GM19463 (cell line): ENCODE measurements at regions not wholly inside any gene's neighbourhood (a gene's known extent, or its start where the extent isn't known, plus 50 kb on each side); places are given as distances from the start of the nearest gene placed in this dataset.

Experiments
- ATAC-seq: cut with Tn5 transposase; IDR thresholded peaks from one replicate; pipeline ENCODE4 v1.9.1; 2021; ENCODE audit warnings: mild to moderate bottlenecking, moderate library complexity; ENCODE audit not compliant: unreplicated experiment

DNA sequence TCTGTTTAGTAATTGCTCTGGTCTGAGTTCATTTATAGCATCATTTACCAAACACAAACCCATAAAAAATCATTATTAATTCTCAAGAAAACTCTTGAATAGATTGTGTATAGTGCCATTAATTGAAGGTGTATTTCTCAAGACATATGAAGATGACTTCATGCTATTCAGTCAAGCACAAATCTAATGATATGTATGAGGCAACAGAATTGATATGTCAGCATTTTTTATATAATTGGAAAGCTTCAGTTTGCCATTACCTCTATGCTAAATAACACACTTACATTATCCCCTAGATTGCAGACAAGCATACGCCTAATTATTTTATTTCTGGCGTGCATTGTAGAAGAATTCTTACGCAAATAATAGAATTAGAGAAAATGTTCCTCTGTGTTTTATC lies 461.8 kb downstream of the PDHA2 start:
- no peak for ATAC-seq

DNA sequence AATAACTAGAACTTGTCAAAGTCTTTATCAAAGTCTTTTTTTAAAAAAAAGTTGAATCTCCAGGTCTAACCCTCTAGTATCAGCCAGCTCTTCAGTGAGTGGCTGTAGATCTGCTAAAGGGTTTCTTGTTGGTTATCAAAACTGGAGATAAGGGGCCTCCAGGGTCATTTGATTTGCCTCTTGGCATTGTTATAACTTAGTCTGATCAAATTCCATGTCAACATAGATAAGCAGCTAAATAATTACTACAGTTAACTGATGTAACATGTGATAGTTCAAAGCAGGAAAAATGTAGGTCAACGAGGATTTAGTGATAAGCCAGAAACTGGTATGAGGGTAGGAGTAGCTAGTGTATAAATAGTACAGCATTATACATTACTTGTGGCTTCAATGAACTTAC lies 465.1 kb downstream of the PDHA2 start:
- ATAC-seq, result no peak

DNA sequence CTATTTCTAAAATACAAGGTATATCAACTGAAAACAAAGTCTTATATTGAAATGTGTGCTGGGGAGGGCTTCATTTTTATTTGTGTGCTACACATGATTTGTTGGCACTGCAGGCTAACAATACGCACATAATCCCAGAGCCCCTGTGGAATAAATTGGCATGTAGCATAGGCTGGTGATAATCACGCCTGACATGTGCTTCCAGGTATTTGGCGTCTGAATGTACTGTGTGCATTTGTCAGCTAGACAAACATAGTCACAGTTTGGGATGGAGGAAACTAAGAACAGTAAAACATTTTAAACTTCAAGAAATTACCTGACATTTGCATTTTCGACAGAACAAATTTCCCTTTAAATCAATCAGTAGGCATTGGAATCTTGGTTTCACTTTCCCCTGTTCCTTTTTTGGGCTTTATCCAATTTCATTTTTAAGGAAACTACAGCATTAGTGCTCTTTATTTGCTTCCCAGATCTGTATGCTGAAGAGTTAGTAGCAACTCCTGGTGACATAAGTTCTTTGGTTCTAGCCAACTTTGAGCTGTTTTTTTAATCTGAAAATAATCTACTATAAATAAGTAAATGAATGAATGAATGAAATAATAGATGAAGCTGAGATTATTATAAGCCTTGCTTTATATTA lies 472.3 kb downstream of the PDHA2 start:
- ATAC-seq, result no peak

DNA sequence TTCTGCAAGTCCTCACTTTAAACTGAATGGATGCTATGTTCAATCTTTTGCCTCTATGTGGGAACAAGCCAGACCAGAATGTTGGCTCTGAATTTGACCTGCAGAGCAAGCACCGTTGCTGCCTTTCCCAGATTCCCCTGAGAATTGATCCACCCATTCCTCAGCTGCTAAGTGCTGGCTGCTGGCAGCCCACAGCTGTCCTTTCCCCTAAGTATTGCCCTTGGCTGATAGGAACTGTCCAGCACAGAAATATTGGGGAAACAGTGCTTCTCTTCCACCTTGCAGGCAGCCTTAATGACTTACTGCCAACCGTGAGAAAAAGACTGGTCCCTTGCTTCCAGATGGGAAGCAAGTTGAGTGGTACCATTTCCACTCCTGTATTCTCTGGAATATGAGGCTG lies 475.9 kb downstream of the PDHA2 start:
- no peak for ATAC-seq

DNA sequence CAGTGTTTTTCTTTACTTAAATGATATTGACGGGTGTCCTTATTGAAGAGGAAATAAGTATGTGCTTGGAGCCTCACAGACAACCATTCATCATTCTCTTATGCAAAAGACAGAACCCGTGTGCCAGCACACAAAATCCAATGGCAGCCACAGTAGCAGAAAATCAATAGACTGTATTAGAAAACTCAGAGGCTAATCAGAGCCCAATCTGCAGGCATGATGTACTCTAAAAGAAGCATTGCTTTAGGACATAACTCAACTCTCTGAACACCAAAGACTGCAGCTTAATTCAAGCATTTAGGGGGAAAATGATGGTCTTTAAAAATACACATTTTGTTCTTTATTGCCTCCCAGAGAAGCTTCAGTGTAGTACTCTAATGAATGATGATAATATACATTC lies 476.9 kb downstream of the PDHA2 start:
- no peak for ATAC-seq

DNA sequence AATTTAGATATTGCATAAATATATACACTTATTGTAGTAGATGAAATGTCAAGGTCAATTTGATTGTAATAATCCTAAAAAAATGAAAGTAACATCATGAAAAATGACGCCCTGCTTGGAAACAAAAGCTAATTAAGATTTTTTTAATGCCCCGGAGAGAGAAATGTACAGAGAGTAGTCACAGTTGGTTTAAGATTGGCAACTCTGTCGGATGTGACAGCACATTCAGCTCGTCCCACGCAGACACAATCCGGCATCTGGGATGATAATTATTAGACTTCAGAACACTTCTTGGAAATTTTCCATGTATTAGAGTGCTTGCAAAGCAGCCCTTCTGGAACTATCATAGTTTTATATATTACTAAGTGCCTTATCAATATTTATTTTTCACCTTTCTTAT lies 478.0 kb downstream of the PDHA2 start:
- ATAC-seq, result no peak

DNA sequence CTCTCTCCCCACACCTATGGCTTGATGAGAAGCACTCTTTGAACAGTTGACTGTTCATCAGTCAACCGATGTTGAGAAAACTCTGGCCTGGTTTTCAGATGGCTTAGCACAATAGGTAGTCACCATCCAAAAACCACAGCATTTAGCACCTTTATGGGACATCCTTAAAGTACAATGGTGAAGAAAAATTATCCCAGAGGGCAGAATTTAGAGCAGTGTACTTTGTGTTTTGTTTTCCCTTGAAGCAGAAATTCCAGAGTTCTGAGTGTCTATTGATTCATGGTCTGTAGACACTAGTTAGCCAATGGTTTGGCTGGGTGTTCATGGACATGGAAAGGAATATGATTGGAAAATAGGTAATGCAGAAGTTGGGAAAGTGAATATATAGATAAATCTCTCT lies 487.0 kb downstream of the PDHA2 start:
- no peak for ATAC-seq

DNA sequence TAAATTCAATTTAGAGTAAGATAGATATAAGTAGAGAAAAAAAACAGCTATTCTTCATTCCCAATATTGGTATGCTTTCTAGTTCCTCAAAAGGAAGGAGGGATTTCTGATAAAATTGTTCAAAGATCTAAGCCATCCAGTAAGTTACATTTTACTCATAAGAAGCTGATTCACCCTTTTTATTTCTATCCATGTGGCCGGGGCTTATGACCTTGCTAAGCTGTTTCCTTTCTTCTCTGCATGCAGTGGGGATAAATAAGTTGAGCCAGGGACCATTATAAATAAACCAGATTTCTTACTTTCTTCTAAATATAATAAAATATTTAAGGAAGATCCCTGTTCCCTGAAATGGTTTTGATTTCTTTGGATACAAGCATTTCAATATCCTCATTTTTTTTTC lies 502.3 kb downstream of the PDHA2 start:
- no peak for ATAC-seq

DNA sequence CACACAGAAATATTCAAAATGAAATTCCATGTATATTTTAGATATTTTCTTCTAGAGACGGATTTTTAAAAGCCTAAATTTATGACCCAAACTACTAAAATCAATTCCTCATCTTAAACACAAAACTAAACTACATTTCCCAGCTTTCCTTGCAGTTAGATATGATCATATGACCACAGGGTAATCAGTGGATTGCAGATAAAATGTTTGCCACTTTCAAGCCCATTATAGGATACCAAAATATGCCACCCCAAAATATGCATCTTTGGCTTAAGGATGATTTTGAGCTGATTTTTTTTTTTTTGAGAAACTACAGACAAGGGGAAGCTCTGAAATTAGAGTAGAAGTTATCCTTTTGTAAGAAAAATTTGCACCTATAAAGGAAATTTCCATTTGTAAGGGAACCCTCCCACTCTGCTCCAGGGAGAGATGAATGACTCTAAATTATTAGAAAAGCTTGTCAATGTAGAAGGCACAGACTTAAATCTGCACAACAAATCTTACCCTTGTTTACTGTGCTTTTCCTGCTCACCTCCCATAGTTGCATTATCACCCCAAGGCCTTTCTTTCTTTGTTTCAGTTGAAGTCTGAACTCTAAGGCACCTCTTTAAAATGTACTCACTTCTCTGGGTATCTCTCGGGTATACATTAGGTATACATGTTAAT lies 503.0 kb downstream of the PDHA2 start:
- no peak for ATAC-seq

DNA sequence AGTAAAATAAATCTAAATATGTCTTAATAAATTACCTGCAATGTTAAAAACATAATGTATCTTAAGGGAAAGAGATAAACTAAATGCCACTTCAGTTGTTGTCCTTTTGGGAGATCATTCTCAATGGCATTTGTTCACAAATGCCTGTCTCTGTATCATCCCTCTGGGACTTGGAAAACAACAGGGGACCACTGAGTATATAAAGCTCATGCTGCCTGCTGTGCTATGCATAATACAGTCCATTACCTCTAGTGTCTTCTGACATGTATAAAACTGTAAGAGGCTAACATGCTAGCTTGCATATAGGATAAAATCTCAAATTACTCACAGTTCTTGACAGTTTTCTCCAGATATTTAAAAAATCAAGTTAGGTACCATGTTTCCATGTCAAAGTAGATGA lies 503.9 kb downstream of the PDHA2 start:
- no peak for ATAC-seq

DNA sequence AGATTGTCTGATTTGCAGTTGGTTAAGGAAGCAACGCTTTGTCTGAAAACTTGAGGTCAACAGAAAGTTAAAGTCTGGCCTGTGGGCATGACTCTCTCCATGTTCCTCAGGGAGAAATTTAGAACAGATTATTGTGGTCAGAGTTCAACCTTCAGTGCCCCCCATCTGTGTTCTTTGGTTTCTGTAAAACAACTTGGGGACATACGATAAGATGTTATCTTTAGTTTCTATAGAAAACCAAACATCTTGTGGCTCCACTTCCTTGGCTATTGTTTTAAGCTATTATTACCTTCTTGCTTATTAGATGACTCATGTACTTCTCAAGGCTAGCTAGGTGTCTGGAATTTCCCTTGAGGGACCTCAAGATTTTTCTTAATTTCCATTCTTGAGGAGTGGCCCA lies 507.7 kb downstream of the PDHA2 start:
- ATAC-seq, result no peak

DNA sequence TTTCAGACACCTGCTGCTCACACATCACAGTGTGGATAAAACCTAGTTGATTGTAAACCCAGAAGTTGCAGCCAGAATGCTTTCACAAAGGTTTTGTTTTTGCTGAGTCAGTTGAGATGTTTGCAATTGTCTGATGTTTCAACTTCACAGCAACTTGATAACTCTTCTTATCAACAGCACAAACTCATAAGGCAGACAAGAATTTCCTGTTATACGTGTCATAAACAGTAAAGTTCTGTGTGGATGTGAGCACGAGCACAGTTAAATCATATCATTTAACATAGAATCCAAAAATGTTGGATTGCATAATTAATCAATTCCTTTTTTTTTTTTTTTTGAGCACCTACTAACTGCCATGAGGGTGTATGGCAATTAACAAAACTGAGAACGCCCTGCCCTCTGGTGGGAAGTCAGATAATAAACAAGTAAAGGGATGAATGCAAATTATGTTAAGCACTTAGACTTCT lies 512.2 kb downstream of the PDHA2 start:
- ATAC-seq, result no peak

DNA sequence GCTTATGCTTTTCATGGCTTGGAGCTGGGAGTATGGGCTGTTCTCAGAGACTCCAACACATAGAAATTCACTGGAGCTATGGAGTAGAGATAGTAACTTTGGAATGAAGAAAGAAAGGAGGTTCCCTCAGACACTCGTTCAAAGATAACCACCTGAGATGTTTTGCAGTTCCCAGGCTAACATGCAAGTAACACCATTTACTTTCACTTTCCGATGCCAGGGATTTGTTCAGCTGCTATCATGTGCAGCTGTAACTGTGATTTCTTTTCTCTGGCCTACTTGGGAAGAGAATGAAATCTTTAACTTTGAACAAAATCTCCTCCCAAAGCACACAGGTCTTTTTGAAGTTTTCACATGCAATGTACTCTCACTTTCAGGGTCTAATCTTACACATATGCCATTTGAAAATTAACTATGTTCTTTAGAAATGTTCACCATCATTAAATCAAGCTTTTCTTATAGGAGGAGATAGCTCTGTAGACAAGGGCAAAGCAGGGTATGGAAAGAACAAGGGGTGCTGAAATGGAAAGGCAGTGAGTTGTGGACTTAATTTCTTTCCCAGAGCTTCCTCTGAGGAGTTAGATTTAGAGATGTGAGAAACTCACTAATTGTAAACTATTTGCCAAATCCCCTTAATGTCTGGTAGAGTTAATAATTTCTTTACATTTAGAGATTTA lies 514.3 kb downstream of the PDHA2 start:
- ATAC-seq, result no peak

DNA sequence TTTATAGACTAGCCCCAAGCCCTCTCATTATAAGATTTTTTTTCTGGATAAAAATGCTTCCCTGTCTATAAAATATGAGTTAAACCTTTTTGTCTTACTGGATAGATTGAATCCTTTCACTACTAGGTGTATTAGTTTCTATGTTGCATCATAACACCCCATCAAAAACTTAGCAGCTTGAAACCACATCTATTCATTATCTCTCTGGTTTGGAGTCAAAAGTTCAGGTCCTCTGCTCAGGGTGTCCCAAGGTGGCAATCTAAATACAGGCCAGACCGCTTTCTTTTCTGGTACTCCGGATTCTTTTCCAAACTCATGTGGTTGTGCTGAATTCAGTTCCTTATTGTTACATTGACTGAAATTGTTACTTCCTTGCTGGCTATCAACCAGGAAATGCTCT lies 515.5 kb downstream of the PDHA2 start:
- no peak for ATAC-seq

DNA sequence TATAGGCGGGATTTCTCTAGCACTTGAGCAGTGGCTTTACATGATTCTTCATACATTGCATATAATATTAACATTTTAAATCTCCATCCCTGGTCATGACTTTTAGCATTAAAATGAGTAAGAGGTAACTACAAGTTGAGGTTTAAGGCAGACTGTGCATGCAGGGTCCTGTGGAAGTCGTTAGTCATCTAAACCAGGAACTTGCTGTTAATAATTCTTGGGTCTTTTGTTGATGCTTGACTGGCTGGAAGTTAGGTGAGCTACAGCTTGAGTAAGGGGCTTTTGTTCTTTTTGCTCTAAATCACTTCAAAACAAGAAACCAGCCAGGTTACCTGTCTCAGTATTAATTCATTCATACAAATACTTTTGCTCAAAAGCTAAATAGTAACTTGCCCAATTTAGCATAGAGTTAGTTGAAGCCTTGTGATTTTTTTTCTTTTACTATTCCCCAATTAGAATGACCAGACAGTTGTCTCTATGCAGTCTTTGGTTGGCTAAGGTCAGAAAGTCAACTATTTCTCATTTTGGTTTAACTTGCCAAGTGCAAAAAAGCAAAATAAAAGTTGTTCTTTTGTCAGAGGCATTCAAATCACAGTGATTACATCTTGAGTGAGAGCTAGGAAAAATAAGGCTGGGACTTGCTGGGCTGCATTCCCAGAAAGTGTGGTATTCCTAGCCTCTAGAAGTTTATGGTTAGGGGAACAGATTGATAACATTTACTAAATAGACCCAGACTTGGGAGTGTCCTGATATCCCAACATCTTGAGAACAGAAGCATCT lies 516.9 kb downstream of the PDHA2 start:
- no peak for ATAC-seq

DNA sequence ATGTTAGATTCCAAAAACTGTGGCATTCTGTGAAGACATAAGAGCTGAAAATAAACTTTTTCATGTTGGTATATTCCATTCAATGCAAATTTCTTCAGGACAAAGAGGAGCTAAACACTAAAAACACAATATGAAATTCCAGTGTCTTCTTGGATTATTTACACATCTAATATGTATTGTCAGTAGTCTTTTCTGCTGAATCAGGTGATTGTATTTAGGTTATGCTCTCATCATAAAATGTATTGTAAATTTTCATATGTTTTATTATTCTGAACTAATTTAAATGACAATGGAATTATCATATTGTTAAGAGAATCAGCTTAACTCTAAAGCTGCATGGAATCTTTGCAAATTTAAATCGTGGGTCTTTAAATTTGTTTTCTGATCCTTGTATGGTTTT lies 526.7 kb downstream of the PDHA2 start:
- no peak for ATAC-seq

DNA sequence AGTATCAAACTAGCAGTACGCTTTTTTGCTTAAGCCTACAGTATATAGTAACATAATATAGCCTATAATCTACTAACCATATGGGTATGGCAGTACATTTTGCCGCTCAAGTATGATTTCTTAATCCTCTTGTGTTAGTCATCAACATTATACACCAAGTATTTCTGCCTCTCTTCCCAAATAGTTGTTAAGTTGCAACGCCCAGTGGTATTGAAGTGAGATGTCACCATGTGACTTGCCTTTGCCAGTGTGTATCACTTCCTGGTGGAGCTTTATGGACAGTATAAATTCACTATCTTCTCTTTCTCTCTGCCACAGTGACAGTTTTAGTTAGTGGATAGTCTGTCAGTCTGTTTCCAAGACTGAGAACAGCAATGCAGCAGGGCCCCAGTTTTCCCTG lies 535.5 kb downstream of the PDHA2 start:
- ATAC-seq, result no peak

DNA sequence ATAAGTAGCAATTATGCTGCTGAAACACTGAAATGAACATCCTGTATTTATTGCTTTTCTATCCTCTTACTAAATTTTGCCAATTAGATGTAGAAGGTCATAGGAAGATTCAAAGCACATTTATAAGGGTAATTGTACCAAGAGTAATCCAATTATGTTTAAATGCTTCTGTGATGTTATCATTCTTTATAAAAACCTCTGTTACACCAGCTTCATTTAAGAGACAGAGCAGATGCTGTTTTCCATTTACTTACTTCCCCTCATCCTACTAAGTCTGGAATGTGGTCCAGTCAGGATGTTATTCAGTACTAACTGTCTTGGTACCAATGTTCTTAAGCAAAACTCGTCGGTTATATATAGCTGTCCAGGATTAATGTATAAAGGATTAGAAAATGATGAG lies 539.6 kb downstream of the PDHA2 start:
- ATAC-seq, result no peak

DNA sequence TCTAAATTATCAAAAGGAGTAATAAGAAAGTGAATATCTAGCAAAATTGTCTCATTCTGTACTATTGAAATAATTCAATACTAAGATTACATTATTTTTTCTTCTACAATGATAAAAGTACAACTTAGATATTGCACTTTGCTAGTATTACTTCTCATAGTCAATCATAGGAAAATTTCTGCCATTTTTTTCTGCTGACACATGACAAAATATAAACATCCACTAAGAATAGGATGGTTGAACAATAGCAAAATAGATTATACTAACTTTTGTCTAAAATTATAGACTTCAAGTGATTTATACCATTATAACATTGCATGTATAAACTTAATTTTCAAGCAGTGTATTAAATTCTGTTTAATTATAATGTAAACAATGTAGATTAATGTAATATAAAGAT lies 540.2 kb downstream of the PDHA2 start:
- no peak for ATAC-seq

DNA sequence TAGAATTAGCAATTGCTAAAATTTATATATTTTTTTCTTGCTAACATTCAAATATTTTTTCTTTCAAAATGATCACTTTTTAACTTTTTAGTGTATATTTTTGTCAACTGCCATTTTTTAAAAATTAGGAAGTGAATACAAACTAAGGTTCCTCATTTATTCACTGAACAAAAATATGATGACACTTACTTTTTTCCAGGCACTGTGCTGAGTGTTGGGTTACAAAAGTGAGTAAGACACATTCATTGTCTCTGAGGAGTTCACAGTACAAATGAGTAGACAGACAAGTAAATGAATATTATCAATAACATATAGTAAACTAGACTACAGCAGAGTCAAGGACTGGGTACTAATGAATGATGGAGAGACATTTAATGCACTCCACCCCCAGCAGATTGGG lies 543.5 kb downstream of the PDHA2 start:
- no peak for ATAC-seq

DNA sequence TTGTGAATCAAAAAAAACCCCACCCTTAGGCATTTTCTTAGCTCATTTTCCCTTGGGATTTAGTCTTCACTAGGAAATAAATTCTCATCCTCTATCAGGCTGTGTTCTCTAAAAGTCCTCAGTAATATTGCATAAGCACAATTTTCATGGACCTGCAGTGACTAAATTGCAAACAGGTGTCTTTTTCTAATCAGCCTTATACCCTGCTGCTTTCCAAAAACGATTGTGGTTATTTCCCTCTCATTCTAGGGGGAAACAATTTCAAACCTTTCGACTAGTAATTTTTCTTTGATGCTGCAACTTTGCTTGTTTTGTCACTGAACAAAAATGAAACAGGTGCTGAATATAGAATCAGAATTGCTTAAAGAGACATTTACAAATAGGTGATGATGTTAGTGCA lies 549.9 kb downstream of the PDHA2 start:
- no peak for ATAC-seq

DNA sequence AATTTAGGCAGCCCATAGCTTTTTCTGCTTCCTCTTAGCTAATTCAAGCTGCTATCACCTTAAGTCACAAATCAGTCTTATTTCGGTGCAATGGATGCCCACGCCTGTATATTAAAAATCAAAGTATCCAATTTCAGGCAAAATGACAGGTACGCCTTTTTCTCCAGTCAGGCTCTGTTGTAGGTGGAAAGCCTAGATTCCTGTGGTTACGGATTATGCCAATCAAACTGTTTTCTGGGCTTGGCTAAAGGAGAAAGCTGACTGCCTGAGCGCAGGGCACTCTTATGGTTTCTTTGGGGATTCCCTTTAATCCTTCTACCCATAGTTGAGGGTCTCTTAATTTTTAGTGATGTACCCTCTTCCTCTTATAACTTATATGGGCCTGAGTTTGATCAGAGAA lies 550.5 kb downstream of the PDHA2 start:
- ATAC-seq, result no peak
